ENCODE measurements at regions not wholly inside any gene's neighbourhood (a gene's known extent, or its start where the extent isn't known, plus 50 kb on each side); places are given as distances from the start of the nearest gene placed in this dataset.

DNA sequence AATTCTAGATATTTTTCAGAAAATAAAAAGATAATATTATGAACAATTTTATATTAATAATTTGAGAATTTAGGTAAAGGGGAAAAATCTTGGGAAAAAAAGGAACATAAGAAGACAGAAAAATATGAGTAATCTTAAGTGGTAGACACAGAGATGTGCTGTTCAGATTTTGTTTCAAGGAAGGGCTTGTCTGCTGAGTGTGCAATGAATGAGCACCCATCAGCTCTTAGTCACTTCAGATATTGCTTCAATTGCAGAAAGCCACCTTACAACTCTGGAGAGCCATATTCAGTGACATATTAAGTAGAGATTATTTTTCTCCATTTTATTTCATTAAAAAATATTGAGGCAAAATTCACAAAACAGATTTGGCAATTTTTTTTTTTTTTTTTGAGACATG is 282.0 kb upstream of the CHST9 start:
- TF ChIP-seq POLR2AphosphoS5 (IDR thresholded peaks at IDR 0.05) (no peak), EP300 (IDR thresholded peaks at IDR 0.05) (no peak), POLR2A (IDR thresholded peaks at IDR 0.05) (no peak)
